ENCODE measurements at regions not wholly inside any gene's neighbourhood (a gene's known extent, or its start where the extent isn't known, plus 50 kb on each side); places are given as distances from the start of the nearest gene placed in this dataset.
"Not testable (repeated sequence)": the region's sequence is repeated elsewhere in the genome, so short reads cannot be mapped to it uniquely, and the experiment has no call there.

GRCh38 chr1:232123775-232124659 is 497.4 kb downstream of the DISC1 start:
- H3K27ac ChIP-seq = no peak overlapping the region
- intact Hi-C loops (cut with DNase I; ENCODE audit: low total_unique reads) = no loop called here
- TF ChIP-seq CTCF (IDR thresholded peaks at IDR 0.05 in 8 of 11, conservative IDR thresholded peaks at IDR 0.05 in 3 of 11) (no peak), POLR2A (IDR thresholded peaks at IDR 0.05) (no peak), POLR2AphosphoS5 (IDR thresholded peaks at IDR 0.05) (no peak)
- no peak for DNase-seq
- H3K27me3 ChIP-seq (replicated peaks in 1 of 7) = peaks cover 0 to 2% (median 0%) of the 10 kb centered on the region in 7 donors
- H3K4me3 ChIP-seq = no peak overlapping the region
- 65 to 80% (median 75%) methylated on average over 9 of the region's 9 CpGs for WGBS, 5 donors
- no peaks in the 10 kb centered on the region for H3K4me1 ChIP-seq
- no peaks in the 10 kb centered on the region for H3K9me3 ChIP-seq
- no peaks in the 10 kb centered on the region for H3K36me3 ChIP-seq

DNA sequence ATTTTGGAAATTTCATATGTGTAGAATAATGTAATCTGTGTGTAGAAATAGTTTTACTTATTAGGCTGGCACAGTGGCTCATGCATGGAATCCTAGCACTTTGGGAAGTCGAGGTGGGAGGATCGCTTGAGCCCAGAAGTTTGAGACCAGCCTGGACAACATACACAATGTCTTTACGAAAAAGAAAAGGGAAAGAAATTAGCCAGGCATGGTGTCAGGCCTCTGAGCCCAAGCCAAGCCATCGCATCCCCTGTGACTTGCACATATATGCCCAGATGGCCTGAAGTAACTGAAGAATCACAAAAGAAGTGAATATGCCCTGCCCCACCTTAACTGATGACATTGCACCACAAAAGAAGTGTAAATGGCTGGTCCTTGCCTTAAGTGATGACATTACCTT is 491.3 kb downstream of the DISC1 start:
- H3K4me3 ChIP-seq; H3K27ac ChIP-seq; DNase-seq; H3K36me3 ChIP-seq; H3K9me3 ChIP-seq; H3K27me3 ChIP-seq (replicated peaks in 1 of 7); H3K4me1 ChIP-seq; intact Hi-C loops (cut with DNase I; ENCODE audit: low total_unique reads): not testable (repeated sequence)
- WGBS, 5 donors = 76 to 92% (median 87%) methylated on average over 4 of the region's 4 CpGs

GRCh38 chr1:232114985-232115384 is 488.4 kb downstream of the DISC1 start:
- intact Hi-C loops (cut with DNase I; ENCODE audit: low total_unique reads) = no loop called here
- no peak overlapping the region for H3K27ac ChIP-seq
- H3K9me3 ChIP-seq = no peaks in the 10 kb centered on the region
- TF ChIP-seq CTCF (IDR thresholded peaks at IDR 0.05 in 8 of 11, conservative IDR thresholded peaks at IDR 0.05 in 3 of 11) = no peak
- TF ChIP-seq POLR2AphosphoS5 (IDR thresholded peaks at IDR 0.05) = no peak
- no peak for TF ChIP-seq POLR2A (IDR thresholded peaks at IDR 0.05)
- no peaks in the 10 kb centered on the region for H3K4me1 ChIP-seq
- peaks cover 0 to 10% (median 7%) of the 10 kb centered on the region in 7 donors for H3K27me3 ChIP-seq (replicated peaks in 1 of 7)
- no peak overlapping the region for H3K4me3 ChIP-seq
- no peak for DNase-seq
- H3K36me3 ChIP-seq = no peaks in the 10 kb centered on the region

DNA sequence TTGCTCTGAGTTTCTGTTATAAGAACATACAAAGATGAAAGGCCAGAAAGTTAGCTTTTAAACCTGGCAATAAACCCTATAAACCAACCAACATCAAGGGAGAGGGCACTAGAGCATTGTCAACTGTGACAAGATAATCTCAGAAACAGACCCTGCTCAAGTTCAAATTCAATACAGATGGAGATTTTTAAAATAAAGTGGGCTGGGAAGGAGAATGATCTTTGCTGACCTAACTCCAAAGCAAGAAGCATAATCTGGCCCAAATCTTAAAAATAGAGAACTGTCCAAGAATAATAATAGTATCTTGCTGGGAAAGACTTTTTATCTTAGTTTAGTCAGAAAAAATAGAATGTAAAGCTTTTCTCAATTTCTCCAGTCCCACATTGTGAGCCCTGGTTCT is 485.5 kb downstream of the DISC1 start:
- H3K27ac ChIP-seq = no peak overlapping the region
- H3K4me1 ChIP-seq = no peaks in the 10 kb centered on the region
- H3K9me3 ChIP-seq = no peaks in the 10 kb centered on the region
- TF ChIP-seq POLR2A (IDR thresholded peaks at IDR 0.05) (no peak), POLR2AphosphoS5 (IDR thresholded peaks at IDR 0.05) (no peak), CTCF (IDR thresholded peaks at IDR 0.05 in 8 of 11, conservative IDR thresholded peaks at IDR 0.05 in 3 of 11) (no peak)
- no peaks in the 10 kb centered on the region for H3K36me3 ChIP-seq
- DNase-seq = no peak
- intact Hi-C loops (cut with DNase I; ENCODE audit: low total_unique reads) = no loop called here
- H3K27me3 ChIP-seq (replicated peaks in 1 of 7) = peaks cover 0 to 10% (median 7%) of the 10 kb centered on the region in 7 donors
- no peak overlapping the region for H3K4me3 ChIP-seq
